Inflammatory macrophage (primary cell): ENCODE measurements at regions not wholly inside any gene's neighbourhood (a gene's known extent, or its start where the extent isn't known, plus 50 kb on each side); places are given as distances from the start of the nearest gene placed in this dataset.
A peak's percentile ranks its signal among the peaks of the same experiment; 100 is the strongest.
"Not testable (repeated sequence)": the region's sequence is repeated elsewhere in the genome, so short reads cannot be mapped to it uniquely, and the experiment has no call there.

Experiments
- DNase-seq, 2 donors: peaks; one replicate each; pipeline ENCODE4 v3.0.0-alpha.2; 2020 to 2022

GRCh38 chr1:91148641-91149069 lies 126.8 kb upstream of the ZNF644 start:
- peak; percentile 51 to 62 for DNase-seq

- no peak for DNase-seq
Observed at GRCh38 chr1:91141858-91142257, 120.0 kb upstream of the ZNF644 start.

GRCh38 chr1:91138959-91139358 lies 117.1 kb upstream of the ZNF644 start:
- DNase-seq, result no peak

GRCh38 chr1:91137173-91137852 lies 115.5 kb upstream of the ZNF644 start:
- DNase-seq, result no peak

GRCh38 chr1:91135799-91136198 lies 114.0 kb upstream of the ZNF644 start:
- no peak for DNase-seq

- DNase-seq, result no peak
Observed at GRCh38 chr1:91133248-91133647, 111.4 kb upstream of the ZNF644 start.

- DNase-seq, result no peak
Observed at GRCh38 chr1:91130256-91130985, 108.6 kb upstream of the ZNF644 start.

- DNase-seq, result no peak
Observed at GRCh38 chr1:91129458-91129857, 107.6 kb upstream of the ZNF644 start.

GRCh38 chr1:91129017-91129416 lies 107.2 kb upstream of the ZNF644 start:
- no peak for DNase-seq

GRCh38 chr1:91124989-91125417 lies 103.2 kb upstream of the ZNF644 start:
- DNase-seq, result no peak

- DNase-seq, result no peak
Observed at GRCh38 chr1:91124290-91124985, 102.6 kb upstream of the ZNF644 start.

GRCh38 chr1:91123773-91124172 lies 101.9 kb upstream of the ZNF644 start:
- no peak for DNase-seq

- DNase-seq, result no peak
Observed at GRCh38 chr1:91123319-91123718, 101.5 kb upstream of the ZNF644 start.

- DNase-seq, result no peak
Observed at GRCh38 chr1:91122106-91122717, 100.4 kb upstream of the ZNF644 start.

GRCh38 chr1:91121366-91121765 lies 99.5 kb upstream of the ZNF644 start:
- DNase-seq, result no peak

GRCh38 chr1:91120936-91121335 lies 99.1 kb upstream of the ZNF644 start:
- DNase-seq, result no peak

GRCh38 chr1:91120421-91120820 lies 98.6 kb upstream of the ZNF644 start:
- DNase-seq, result no peak

GRCh38 chr1:91104712-91105111 lies 82.9 kb upstream of the ZNF644 start:
- no peak for DNase-seq

- no peak for DNase-seq
Observed at GRCh38 chr1:91101328-91101727, 79.5 kb upstream of the ZNF644 start.

GRCh38 chr1:91099746-91100621 lies 78.1 kb upstream of the ZNF644 start:
- DNase-seq, result no peak

- no peak for DNase-seq
Observed at GRCh38 chr1:91098299-91098906, 76.6 kb upstream of the ZNF644 start.

GRCh38 chr1:91095321-91095720 lies 73.5 kb upstream of the ZNF644 start:
- DNase-seq, result not testable (repeated sequence)
